SU-DHL-6 (cell line): ENCODE measurements at regions not wholly inside any gene's neighbourhood (a gene's known extent, or its start where the extent isn't known, plus 50 kb on each side); places are given as distances from the start of the nearest gene placed in this dataset.

Experiments
- H2AFZ ChIP-seq: fragments of 200-600 bp; sonication (generic); 2 replicates; pipeline ENCODE4 v1.6.1; 2014; ENCODE audit warnings: low read depth, mild to moderate bottlenecking, moderate library complexity, mixed read lengths, antibody characterized with exemption, low read length; ENCODE audit not compliant: severe bottlenecking
- H3F3A ChIP-seq: fragments of 200-600 bp; shearing (Covaris generic); 2 replicates; pipeline ENCODE4 v1.6.0; 2016; ENCODE audit warnings: antibody characterized with exemption, mild to moderate bottlenecking; ENCODE audit not compliant: insufficient read depth
- H3K27ac ChIP-seq: fragments of 200-600 bp; sonication (generic); 2 replicates; pipeline ENCODE4 v1.5.1; 2016; ENCODE audit warnings: low read depth, mild to moderate bottlenecking, low read length, moderate library complexity, mixed read lengths
- H3K27me3 ChIP-seq: fragments of 200-600 bp; sonication (generic), shearing (Covaris generic); 2 replicates; pipeline ENCODE4 v1.6.0; 2014; ENCODE audit warnings: mild to moderate bottlenecking, low read length
- H3K36me3 ChIP-seq: fragments of 200-600 bp; sonication (generic); 2 replicates; pipeline ENCODE4 v1.6.1; 2014; ENCODE audit warnings: mild to moderate bottlenecking, low read length, mixed read lengths
- H3K4me2 ChIP-seq: fragments of 300-600, 200-600 bp; shearing (Covaris generic), sonication (generic); 2 replicates; pipeline ENCODE4 v1.6.0; 2014; ENCODE audit warnings: low read length, low read depth, mild to moderate bottlenecking; ENCODE audit not compliant: poor library complexity, severe bottlenecking
- H3K4me3 ChIP-seq: fragments of 200-600 bp; sonication (generic); 2 replicates; pipeline ENCODE4 v1.5.1; 2014; ENCODE audit warnings: antibody characterized with exemption, low read length, mild to moderate bottlenecking, mixed read lengths; ENCODE audit not compliant: insufficient read depth, poor library complexity, severe bottlenecking
- H3K79me2 ChIP-seq: fragments of 200-600 bp; sonication (generic); 2 replicates; pipeline ENCODE4 v1.6.1; 2014; ENCODE audit warnings: mild to moderate bottlenecking, low read length, moderate library complexity; ENCODE audit not compliant: insufficient read depth
- H3K9ac ChIP-seq: fragments of 200-600 bp; sonication (generic); 2 replicates; pipeline ENCODE4 v1.7.0; 2014; ENCODE audit warnings: mild to moderate bottlenecking, low read length
- H3K9me2 ChIP-seq: fragments of 200-600 bp; sonication (generic); replicated peaks from 2 replicates; pipeline ENCODE4 v1.6.1; 2014; ENCODE audit warnings: low read length; ENCODE audit not compliant: insufficient read depth
- H3K9me3 ChIP-seq: fragments of 200-600 bp; sonication (generic); 2 replicates; pipeline ENCODE4 v1.6.1; 2014; ENCODE audit warnings: low read length, mixed read lengths; ENCODE audit not compliant: insufficient read depth
- H4K20me1 ChIP-seq: fragments of 200-600 bp; sonication (generic); 2 replicates; pipeline ENCODE4 v1.6.1; 2014; ENCODE audit warnings: low read depth, mild to moderate bottlenecking, antibody characterized with exemption, low read length, moderate library complexity, mixed read lengths
- CTCF ChIP-seq: fragments of 200-600 bp; sonication (generic); IDR thresholded peaks from one replicate; pipeline ENCODE4 v1.5.1; 2017; ENCODE audit warnings: antibody characterized with exemption, mild to moderate bottlenecking, low read length, moderate library complexity; ENCODE audit not compliant: insufficient read depth, poor library complexity, severe bottlenecking
- EZH2phosphoT487 ChIP-seq: fragments of 200-600 bp; sonication (generic), shearing (Covaris generic); conservative IDR thresholded peaks from 2 replicates; pipeline ENCODE4 v1.6.1; 2018; ENCODE audit warnings: mild to moderate bottlenecking, antibody characterized with exemption, low read length, moderate library complexity, mixed read lengths

GRCh38 chr1:227453631-227454355 lies 109.6 kb upstream of the ZNF678 start:
- Histone ChIP-seq H4K20me1 (no peaks in the 10 kb centered on the region), H3K9me2 (no peaks in the 10 kb centered on the region), H3F3A (no peaks in the 10 kb centered on the region), H3K27ac (no peak overlapping the region), H3K9ac (no peak overlapping the region), H3K9me3 (no peaks in the 10 kb centered on the region), H3K27me3 (no peaks in the 10 kb centered on the region), H3K4me2 (no peak overlapping the region), H3K79me2 (no peaks in the 10 kb centered on the region), H3K36me3 (no peaks in the 10 kb centered on the region), H2AFZ (no peak overlapping the region), H3K4me3 (no peak overlapping the region)
- TF ChIP-seq EZH2phosphoT487 = no peak
- TF ChIP-seq CTCF = no peak

- Histone ChIP-seq H3K9ac (no peak overlapping the region), H4K20me1 (no peaks in the 10 kb centered on the region), H3K9me2 (no peaks in the 10 kb centered on the region), H3K4me2 (no peak overlapping the region), H3K79me2 (no peaks in the 10 kb centered on the region), H3K27ac (no peak overlapping the region), H3K4me3 (no peak overlapping the region), H2AFZ (no peak overlapping the region), H3F3A (no peaks in the 10 kb centered on the region), H3K36me3 (no peaks in the 10 kb centered on the region), H3K9me3 (no peaks in the 10 kb centered on the region), H3K27me3 (no peaks in the 10 kb centered on the region)
- no peak for TF ChIP-seq EZH2phosphoT487
- TF ChIP-seq CTCF = no peak
Observed at GRCh38 chr1:227451954-227452353, 111.4 kb upstream of the ZNF678 start.

- H3K9ac ChIP-seq = no peak overlapping the region
- no peaks in the 10 kb centered on the region for H4K20me1 ChIP-seq
- no peak overlapping the region for H3K4me3 ChIP-seq
- no peak overlapping the region for H3K27ac ChIP-seq
- no peaks in the 10 kb centered on the region for H3K79me2 ChIP-seq
- TF ChIP-seq EZH2phosphoT487 (no peak), CTCF (no peak)
- no peaks in the 10 kb centered on the region for H3K9me2 ChIP-seq
- H3F3A ChIP-seq = no peaks in the 10 kb centered on the region
- H3K27me3 ChIP-seq = no peaks in the 10 kb centered on the region
- no peaks in the 10 kb centered on the region for H3K9me3 ChIP-seq
- no peak overlapping the region for H3K4me2 ChIP-seq
- no peaks in the 10 kb centered on the region for H3K36me3 ChIP-seq
- H2AFZ ChIP-seq = no peak overlapping the region
Observed at GRCh38 chr1:227451057-227451456, 112.3 kb upstream of the ZNF678 start.
